ENCODE measurements at regions not wholly inside any gene's neighbourhood (a gene's known extent, or its start where the extent isn't known, plus 50 kb on each side); places are given as distances from the start of the nearest gene placed in this dataset.

GRCh38 chr14:65943150-65943549 is 530.6 kb downstream of the FUT8 start:
- TF ChIP-seq POLR2AphosphoS5 (IDR thresholded peaks at IDR 0.05) (no peak), CTCF (IDR thresholded peaks at IDR 0.05 in 8 of 11, conservative IDR thresholded peaks at IDR 0.05 in 3 of 11) (no peak), POLR2A (IDR thresholded peaks at IDR 0.05) (no peak)
- intact Hi-C loops (cut with DNase I; ENCODE audit: low total_unique reads), result no loop called here
- H3K27ac ChIP-seq, result no peak overlapping the region
- H3K4me1 ChIP-seq, result no peaks in the 10 kb centered on the region
- H3K27me3 ChIP-seq (replicated peaks in 1 of 7), result peaks cover 0 to 6% (median 0%) of the 10 kb centered on the region in 7 donors
- H3K9me3 ChIP-seq, result no peaks in the 10 kb centered on the region
- no peak for DNase-seq
- no peaks in the 10 kb centered on the region for H3K36me3 ChIP-seq
- no peak overlapping the region for H3K4me3 ChIP-seq

- Histone ChIP-seq H3K4me3 (no peak overlapping the region), H3K9me3 (no peaks in the 10 kb centered on the region), H3K27ac (no peak overlapping the region), H3K4me1 (no peaks in the 10 kb centered on the region), H3K27me3 (replicated peaks in 1 of 7) (peaks cover 0 to 15% (median 0%) of the 10 kb centered on the region in 7 donors), H3K36me3 (no peaks in the 10 kb centered on the region)
- intact Hi-C loops (cut with DNase I; ENCODE audit: low total_unique reads), result no loop called here
- 89 to 92% (median 89%) methylated on average over 5 of the region's 5 CpGs for whole genome bisulfite sequencing, 5 donors
- no peak for TF ChIP-seq CTCF (IDR thresholded peaks at IDR 0.05 in 8 of 11, conservative IDR thresholded peaks at IDR 0.05 in 3 of 11)
- TF ChIP-seq POLR2AphosphoS5 (IDR thresholded peaks at IDR 0.05), result no peak
- no peak for TF ChIP-seq POLR2A (IDR thresholded peaks at IDR 0.05)
- DNase-seq, result no peak
Observed at GRCh38 chr14:65943916-65944410, 531.4 kb downstream of the FUT8 start.

GRCh38 chr14:65945327-65945726 is 532.8 kb downstream of the FUT8 start:
- H3K36me3 ChIP-seq, result no peaks in the 10 kb centered on the region
- no peaks in the 10 kb centered on the region for H3K4me1 ChIP-seq
- no peak for DNase-seq
- WGBS, 5 donors, result 80 to 88% (median 84%) methylated on average over 3 of the region's 3 CpGs
- intact Hi-C loops (cut with DNase I; ENCODE audit: low total_unique reads), result no loop called here
- H3K4me3 ChIP-seq, result no peak overlapping the region
- TF ChIP-seq CTCF (IDR thresholded peaks at IDR 0.05 in 8 of 11, conservative IDR thresholded peaks at IDR 0.05 in 3 of 11), result no peak
- no peak for TF ChIP-seq POLR2AphosphoS5 (IDR thresholded peaks at IDR 0.05)
- TF ChIP-seq POLR2A (IDR thresholded peaks at IDR 0.05), result no peak
- H3K27me3 ChIP-seq (replicated peaks in 1 of 7), result peaks cover 0 to 18% (median 0%) of the 10 kb centered on the region in 7 donors
- H3K27ac ChIP-seq, result no peak overlapping the region
- no peaks in the 10 kb centered on the region for H3K9me3 ChIP-seq

- DNase-seq, result no peak
- Histone ChIP-seq H3K36me3 (no peaks in the 10 kb centered on the region), H3K4me1 (no peaks in the 10 kb centered on the region), H3K27me3 (replicated peaks in 1 of 7) (peaks cover 0 to 18% (median 0%) of the 10 kb centered on the region in 7 donors), H3K9me3 (no peaks in the 10 kb centered on the region), H3K4me3 (no peak overlapping the region), H3K27ac (no peak overlapping the region)
- intact Hi-C loops (cut with DNase I; ENCODE audit: low total_unique reads), result no loop called here
- WGBS, 5 donors, result 80 to 96% (median 86%) methylated on average over 4 of the region's 4 CpGs
- TF ChIP-seq POLR2A (IDR thresholded peaks at IDR 0.05) (no peak), POLR2AphosphoS5 (IDR thresholded peaks at IDR 0.05) (no peak), CTCF (IDR thresholded peaks at IDR 0.05 in 8 of 11, conservative IDR thresholded peaks at IDR 0.05 in 3 of 11) (no peak)
Observed at GRCh38 chr14:65946494-65946893, 534.0 kb downstream of the FUT8 start.
